Breast epithelium (tissue), 4 donors: ENCODE measurements at regions not wholly inside any gene's neighbourhood (a gene's known extent, or its start where the extent isn't known, plus 50 kb on each side); places are given as distances from the start of the nearest gene placed in this dataset.
"Not testable (repeated sequence)": the region's sequence is repeated elsewhere in the genome, so short reads cannot be mapped to it uniquely, and the experiment has no call there.

Source experiments
- DNase-seq, 2 donors: peaks; one replicate each; pipeline ENCODE4 v3.0.0-alpha.2; 2019; ENCODE audit warnings: low spot score in 2 of 2
- H3K27ac ChIP-seq, 2 donors: fragments of 200-600 bp; sonication (generic) in 1 of 2; one replicate each; pipeline ENCODE4 v1.5.1; 2016 to 2019; ENCODE audit warnings: mild to moderate bottlenecking in 1 of 2
- H3K27me3 ChIP-seq, 2 donors: fragments of 200-600 bp; sonication (generic) in 1 of 2; one replicate each; pipeline versions ENCODE4 v1.5.1 to v1.6.0; 2017 to 2019; ENCODE audit warnings: control low read depth in 1 of 2, mild to moderate bottlenecking in 1 of 2
- H3K36me3 ChIP-seq: fragments of 200-600 bp; one replicate; pipeline ENCODE4 v1.5.1; 2019
- H3K4me1 ChIP-seq, 2 donors: fragments of 200-600 bp; sonication (generic); one replicate each; pipeline ENCODE4 v1.5.1; 2016 to 2019; ENCODE audit warnings: control low read depth in 1 of 2
- H3K4me3 ChIP-seq, 3 donors: fragments of 200-600 bp; sonication (generic); 1 replicate in 2 of 3; 2 replicates in 1 of 3; pipeline ENCODE4 v1.5.1; 2016 to 2019; ENCODE audit warnings: mild to moderate bottlenecking in 3 of 3, moderate library complexity in 2 of 3
- H3K9me3 ChIP-seq, 2 donors: fragments of 200-600 bp; sonication (generic) in 1 of 2; one replicate each; pipeline ENCODE4 v1.5.1; 2016 to 2019; ENCODE audit warnings: control low read depth in 1 of 2
- CTCF ChIP-seq, 3 donors: fragments of 450-650 bp; IDR thresholded peaks; one replicate each; pipeline ENCODE4 v1.5.1; 2016 to 2017; ENCODE audit warnings: antibody characterized with exemption in 3 of 3, mild to moderate bottlenecking in 3 of 3, moderate library complexity in 3 of 3
- POLR2A ChIP-seq: fragments of 450-650 bp; IDR thresholded peaks from one replicate; pipeline ENCODE4 v1.6.1; 2016; ENCODE audit warnings: antibody characterized with exemption, mild to moderate bottlenecking, moderate library complexity
- POLR2AphosphoS5 ChIP-seq, 3 donors: sonication (generic); formaldehyde crosslinking; IDR thresholded peaks; one replicate each; pipeline ENCODE4 v1.6.1; 2017; ENCODE audit warnings: antibody characterized with exemption in 3 of 3
- intact Hi-C: fragments of 100-400 bp; cut with DNase I; formaldehyde crosslinking; loops from one replicate; pipeline ENCODE4 v1.15.1; 2023; ENCODE audit warnings: low total_unique reads

- intact Hi-C loops: no loop called here
- no peak for TF ChIP-seq POLR2A
- TF ChIP-seq CTCF (IDR thresholded peaks at IDR 0.05): no peak
- TF ChIP-seq POLR2AphosphoS5 (IDR thresholded peaks at IDR 0.05): no peak
- Histone ChIP-seq H3K9me3 (no peaks in the 10 kb centered on the region), H3K27me3 (no peaks in the 10 kb centered on the region), H3K4me3 (no peak overlapping the region), H3K27ac (no peak overlapping the region), H3K4me1 (no peaks in the 10 kb centered on the region), H3K36me3 (no peaks in the 10 kb centered on the region)
- DNase-seq: no peak
Observed at GRCh38 chrX:120726294-120726693, 96.4 kb upstream of the C1GALT1C1 start.

GRCh38 chrX:120725874-120726273 is 96.0 kb upstream of the C1GALT1C1 start:
- TF ChIP-seq POLR2AphosphoS5 (IDR thresholded peaks at IDR 0.05) (no peak), POLR2A (no peak), CTCF (IDR thresholded peaks at IDR 0.05) (no peak)
- H3K27ac ChIP-seq: no peak overlapping the region

GRCh38 chrX:120719622-120720021 is 89.8 kb upstream of the C1GALT1C1 start:
- no peak for TF ChIP-seq CTCF (IDR thresholded peaks at IDR 0.05)
- TF ChIP-seq POLR2A: no peak
- TF ChIP-seq POLR2AphosphoS5 (IDR thresholded peaks at IDR 0.05): no peak
- H3K27me3 ChIP-seq: peaks cover 0 to 8% of the 10 kb centered on the region in 2 donors
- H3K4me3 ChIP-seq: no peak overlapping the region
- intact Hi-C loops: no loop called here
- no peak for DNase-seq
- H3K27ac ChIP-seq: no peak overlapping the region
- H3K9me3 ChIP-seq: no peaks in the 10 kb centered on the region
- no peaks in the 10 kb centered on the region for H3K4me1 ChIP-seq
- H3K36me3 ChIP-seq: no peaks in the 10 kb centered on the region

More at GRCh38 chrX:120725874-120726273, 96.0 kb upstream of the C1GALT1C1 start:
- H3K9me3 ChIP-seq: no peaks in the 10 kb centered on the region
- H3K4me1 ChIP-seq: no peaks in the 10 kb centered on the region
- H3K27me3 ChIP-seq: no peaks in the 10 kb centered on the region
- DNase-seq: no peak
- no peak overlapping the region for H3K4me3 ChIP-seq
- H3K36me3 ChIP-seq: no peaks in the 10 kb centered on the region
- intact Hi-C loops: no loop called here

DNA sequence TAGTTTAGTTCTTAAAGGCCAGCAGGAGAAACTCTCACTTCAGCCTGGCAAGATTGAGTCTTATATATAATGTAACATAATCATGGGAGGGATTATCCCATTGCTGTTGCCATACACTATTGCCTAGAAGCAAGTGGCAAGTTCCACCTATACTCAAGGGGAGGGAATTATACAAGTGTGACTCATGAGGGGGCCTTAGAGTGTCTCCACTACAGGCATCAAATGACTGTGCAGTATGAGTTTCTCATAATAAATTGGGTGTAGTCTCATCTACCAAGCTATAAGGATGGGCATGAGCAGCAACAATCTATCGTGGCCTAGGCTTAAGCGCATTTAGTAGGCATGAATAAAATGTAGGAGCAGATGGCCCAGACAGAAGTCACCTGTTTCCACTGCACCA is 89.1 kb upstream of the C1GALT1C1 start:
- Histone ChIP-seq H3K4me1 (no peaks in the 10 kb centered on the region), H3K4me3 (no peak overlapping the region), H3K27ac (no peak overlapping the region), H3K36me3 (no peaks in the 10 kb centered on the region), H3K9me3 (no peaks in the 10 kb centered on the region), H3K27me3 (peaks cover 0 to 8% of the 10 kb centered on the region in 2 donors)
- intact Hi-C loops: no loop called here
- no peak for TF ChIP-seq POLR2AphosphoS5 (IDR thresholded peaks at IDR 0.05)
- no peak for TF ChIP-seq POLR2A
- no peak for TF ChIP-seq CTCF (IDR thresholded peaks at IDR 0.05)
- no peak for DNase-seq

DNA sequence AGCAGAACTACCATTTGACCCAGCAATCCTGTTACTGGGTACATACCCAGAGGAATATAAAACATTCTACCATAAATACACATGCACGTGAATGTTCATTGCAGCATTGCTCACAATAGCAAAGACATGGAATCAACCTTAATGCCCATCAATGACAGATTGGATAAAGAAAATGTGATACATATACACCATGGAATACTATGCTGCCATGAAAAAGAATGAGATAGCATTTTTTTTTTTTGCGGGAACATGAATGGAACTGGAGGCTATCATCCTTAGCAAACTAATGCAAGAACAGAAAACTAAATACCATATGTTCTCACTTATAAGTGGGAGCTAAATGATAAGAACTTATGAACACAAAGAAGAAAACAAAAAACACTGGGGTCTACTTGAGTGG is 72.5 kb upstream of the C1GALT1C1 start:
- DNase-seq, H3K4me3 ChIP-seq, H3K9me3 ChIP-seq, H3K27me3 ChIP-seq, intact Hi-C loops, H3K27ac ChIP-seq, H3K4me1 ChIP-seq, H3K36me3 ChIP-seq: not testable (repeated sequence)

DNA sequence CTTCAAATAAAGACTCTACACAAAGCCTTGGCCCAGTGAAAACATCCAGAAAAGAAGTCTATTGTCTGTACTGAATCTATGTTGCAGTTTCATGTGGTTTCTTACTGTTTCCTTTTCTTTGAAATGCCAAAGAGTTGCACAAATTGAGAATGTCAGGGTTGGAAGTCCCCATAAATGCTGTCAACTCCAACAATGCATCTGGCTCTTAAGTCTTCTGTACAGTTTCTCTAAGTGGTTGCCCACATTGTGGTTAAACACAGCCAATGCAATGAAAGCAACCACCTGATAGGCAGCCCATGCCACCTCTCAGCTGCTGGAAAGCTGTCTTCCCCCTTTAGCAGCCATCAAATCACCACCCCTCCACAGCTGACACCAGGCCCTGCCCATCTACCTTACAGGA is 67.2 kb upstream of the C1GALT1C1 start:
- no peak for DNase-seq
- TF ChIP-seq POLR2AphosphoS5 (IDR thresholded peaks at IDR 0.05) (no peak), POLR2A (no peak), CTCF (IDR thresholded peaks at IDR 0.05) (no peak)
- Histone ChIP-seq H3K4me3 (no peak overlapping the region), H3K4me1 (no peaks in the 10 kb centered on the region), H3K27me3 (no peaks in the 10 kb centered on the region), H3K36me3 (no peaks in the 10 kb centered on the region), H3K27ac (no peak overlapping the region), H3K9me3 (peaks cover 0 to 6% of the 10 kb centered on the region in 2 donors)
- intact Hi-C loops: no loop called here
